Stimulated activated memory B cell treated with anti-CD40 and anti-IgM and Interleukin-4, amounts not matched to agents 10 μg/mL and 1 μg/mL and 100 μg/mL, for 72 hours (primary cell): ENCODE measurements at regions not wholly inside any gene's neighbourhood (a gene's known extent, or its start where the extent isn't known, plus 50 kb on each side); places are given as distances from the start of the nearest gene placed in this dataset.

ENCODE experiments used
- ATAC-seq: fragments of 150-1000 bp; cut with Tn5 transposase; 2 replicates; pipeline ENCODE4 v1.10.0; 2021
- H3K27ac Mint-ChIP-seq: one replicate; pipeline ENCODE4 v1.8.0; 2022; ENCODE audit warnings: mild to moderate bottlenecking, mixed read lengths
- H3K27me3 Mint-ChIP-seq: one replicate; pipeline ENCODE4 v1.8.0; 2022; ENCODE audit warnings: mixed read lengths
- H3K36me3 Mint-ChIP-seq: one replicate; pipeline ENCODE4 v1.8.0; 2022; ENCODE audit warnings: mixed read lengths
- H3K4me1 Mint-ChIP-seq: one replicate; pipeline ENCODE4 v1.8.0; 2022; ENCODE audit warnings: mixed read lengths
- H3K4me3 Mint-ChIP-seq: one replicate; pipeline ENCODE4 v1.8.0; 2022; ENCODE audit warnings: mild to moderate bottlenecking, moderate library complexity, mixed read lengths
- H3K9me3 Mint-ChIP-seq: one replicate; pipeline ENCODE4 v1.8.0; 2022; ENCODE audit warnings: mixed read lengths

GRCh38 chr2:213233438-213234330 lies 50.6 kb upstream of the SPAG16 start:
- peaks cover 10% of the 10 kb centered on the region for H3K27me3 Mint-ChIP-seq
- H3K36me3 Mint-ChIP-seq = no peaks in the 10 kb centered on the region
- H3K4me3 Mint-ChIP-seq = peak overlapping the region; percentile 27
- H3K27ac Mint-ChIP-seq = peak overlapping the region; percentile 75
- H3K9me3 Mint-ChIP-seq = no peaks in the 10 kb centered on the region
- H3K4me1 Mint-ChIP-seq = peaks cover 33% of the 10 kb centered on the region
- ATAC-seq = no peak
